A673 (cell line): ENCODE measurements at regions not wholly inside any gene's neighbourhood (a gene's known extent, or its start where the extent isn't known, plus 50 kb on each side); places are given as distances from the start of the nearest gene placed in this dataset.

Experiments used
- BruUV-seq: library from RNA; stranded (reverse); fragments of 400-500 nt; replicated peaks from 2 replicates; lab custom pipeline; 2021; lab: Mats Ljungman, UMichigan
- CTCF ChIA-PET: fragments of 300-600 bp; sonication (Branson Sonifier 250); formaldehyde crosslinking; loops from one replicate; lab custom pipeline; 2022; ENCODE audit warnings: antibody characterized with exemption; lab: Charles Lee
- POLR2A ChIA-PET: fragments of 300-600 bp; sonication (Branson Sonifier 250); formaldehyde crosslinking; loops from one replicate; lab custom pipeline; 2022; ENCODE audit warnings: antibody characterized with exemption; ENCODE audit not compliant: low non-redundant PET; lab: Charles Lee
- DNase-seq: peaks from one replicate; pipeline ENCODE4 v3.0.0-alpha.2; 2015; ENCODE audit warnings: low spot score
- H3K27ac ChIP-seq: fragments of 200-600 bp; sonication (generic); 2 replicates; pipeline ENCODE4 v1.5.1; 2016; ENCODE audit warnings: mixed run types, low read depth, mild to moderate bottlenecking, mixed read lengths, antibody characterized with exemption, low read length; ENCODE audit not compliant: poor library complexity, severe bottlenecking
- H3K27me3 ChIP-seq: fragments of 200-600 bp; sonication (generic); replicated peaks from 2 replicates; pipeline ENCODE4 v1.6.1; 2017; ENCODE audit warnings: mixed run types, low read depth, mild to moderate bottlenecking, mixed read lengths, antibody characterized with exemption, low read length; ENCODE audit not compliant: insufficient read depth, poor library complexity
- H3K36me3 ChIP-seq: fragments of 200-600 bp; sonication (generic); 2 replicates; pipeline ENCODE4 v1.6.1; 2016; ENCODE audit warnings: mixed run types, mild to moderate bottlenecking, mixed read lengths, antibody characterized with exemption, low read length; ENCODE audit not compliant: insufficient read depth, poor library complexity, severe bottlenecking
- H3K4me1 ChIP-seq: fragments of 200-600 bp; sonication (generic); 2 replicates; pipeline ENCODE4 v1.6.1; 2017; ENCODE audit warnings: mixed run types, mild to moderate bottlenecking, mixed read lengths, antibody characterized with exemption, low read length; ENCODE audit not compliant: insufficient read depth, poor library complexity, severe bottlenecking
- H3K4me3 ChIP-seq: fragments of 200-600 bp; sonication (generic); 2 replicates; pipeline ENCODE4 v1.5.1; 2016; ENCODE audit warnings: low read depth, mixed run types, mild to moderate bottlenecking, mixed read lengths, low read length; ENCODE audit not compliant: poor library complexity, severe bottlenecking
- H3K9me3 ChIP-seq: fragments of 200-600 bp; sonication (generic); 2 replicates; pipeline ENCODE4 v1.6.1; 2016; ENCODE audit warnings: mixed run types, low read depth, mild to moderate bottlenecking, mixed read lengths, antibody characterized with exemption, low read length; ENCODE audit not compliant: poor library complexity, severe bottlenecking
- CTCF ChIP-seq: fragments of 300-800, 200-600 bp; sonication (generic); conservative IDR thresholded peaks from 2 replicates; pipeline ENCODE4 v1.5.1; 2017; ENCODE audit warnings: low read depth, mild to moderate bottlenecking, antibody characterized with exemption, low read length, moderate library complexity, mixed read lengths
- EZH2 ChIP-seq: fragments of 200-600 bp; sonication (generic); IDR thresholded peaks from 2 replicates; pipeline ENCODE4 v1.6.1; 2017; ENCODE audit warnings: borderline replicate concordance, low read depth, mild to moderate bottlenecking, mixed read lengths, antibody characterized with exemption, low read length; ENCODE audit not compliant: poor library complexity, severe bottlenecking
- intact Hi-C: fragments of 100-400 bp; cut with micrococcal nuclease; formaldehyde crosslinking; loops from one replicate; pipeline ENCODE4 v1.10.0; 2022; ENCODE audit not compliant: unreplicated experiment

GRCh38 chr1:187096689-187097088 is 267.9 kb downstream of the PLA2G4A start:
- ChIA-PET CTCF (no interaction called here), POLR2A (no interaction called here)
- no peak for DNase-seq
- TF ChIP-seq EZH2 (no peak), CTCF (no peak)
- no peaks in the 10 kb centered on the region for H3K4me1 ChIP-seq
- BruUV-seq, result no TSS peak
- no peaks in the 10 kb centered on the region for H3K9me3 ChIP-seq
- H3K36me3 ChIP-seq, result no peaks in the 10 kb centered on the region
- intact Hi-C loops, result no loop called here
- no peaks in the 10 kb centered on the region for H3K27me3 ChIP-seq
- no peak overlapping the region for H3K27ac ChIP-seq
- H3K4me3 ChIP-seq, result no peak overlapping the region

- no peak overlapping the region for H3K27ac ChIP-seq
- H3K27me3 ChIP-seq, result no peaks in the 10 kb centered on the region
- no TSS peak for BruUV-seq
- no peak for DNase-seq
- H3K4me3 ChIP-seq, result no peak overlapping the region
- H3K4me1 ChIP-seq, result no peaks in the 10 kb centered on the region
- ChIA-PET CTCF (no interaction called here), POLR2A (no interaction called here)
- intact Hi-C loops, result no loop called here
- no peaks in the 10 kb centered on the region for H3K9me3 ChIP-seq
- no peak for TF ChIP-seq CTCF
- TF ChIP-seq EZH2, result no peak
- H3K36me3 ChIP-seq, result no peaks in the 10 kb centered on the region
Measured at GRCh38 chr1:187110351-187110750, 281.6 kb downstream of the PLA2G4A start.

GRCh38 chr1:187114792-187115191 is 286.0 kb downstream of the PLA2G4A start:
- POLR2A ChIA-PET, result no interaction called here
- CTCF ChIA-PET, result no interaction called here
- Histone ChIP-seq H3K4me3 (no peak overlapping the region), H3K4me1 (no peaks in the 10 kb centered on the region), H3K27me3 (no peaks in the 10 kb centered on the region), H3K9me3 (no peaks in the 10 kb centered on the region), H3K36me3 (no peaks in the 10 kb centered on the region), H3K27ac (no peak overlapping the region)
- BruUV-seq, result no TSS peak
- intact Hi-C loops, result no loop called here
- DNase-seq, result no peak
- TF ChIP-seq EZH2, result no peak

- H3K27me3 ChIP-seq, result no peaks in the 10 kb centered on the region
- POLR2A ChIA-PET, result no interaction called here
- no peak overlapping the region for H3K27ac ChIP-seq
- intact Hi-C loops, result no loop called here
- H3K9me3 ChIP-seq, result no peaks in the 10 kb centered on the region
- no peaks in the 10 kb centered on the region for H3K36me3 ChIP-seq
- no TSS peak for BruUV-seq
- TF ChIP-seq EZH2 (no peak), CTCF (no peak)
- CTCF ChIA-PET, result no interaction called here
- H3K4me3 ChIP-seq, result no peak overlapping the region
- no peak for DNase-seq
- no peaks in the 10 kb centered on the region for H3K4me1 ChIP-seq
Measured at GRCh38 chr1:187121661-187122060, 292.9 kb downstream of the PLA2G4A start.
